Thyroid gland (tissue), 4 donors: ENCODE measurements at regions not wholly inside any gene's neighbourhood (a gene's known extent, or its start where the extent isn't known, plus 50 kb on each side); places are given as distances from the start of the nearest gene placed in this dataset.

Experiments
- CTCF ChIP-seq, 6 experiments: fragments of 200-600 bp in 3 of 6; fragments of 450-650 bp in 3 of 6; sonication (generic) in 3 of 6; IDR thresholded peaks; one replicate each; pipeline ENCODE4 v1.5.1; 2016 to 2019; ENCODE audit warnings: antibody characterized with exemption in 6 of 6, mild to moderate bottlenecking in 2 of 6, inconsistent platforms in 1 of 6, moderate library complexity in 1 of 6
- POLR2A ChIP-seq, 2 donors: fragments of 450-650 bp; IDR thresholded peaks; one replicate each; pipeline ENCODE4 v1.6.1; 2017; ENCODE audit warnings: antibody characterized with exemption in 2 of 2, mild to moderate bottlenecking in 2 of 2, moderate library complexity in 1 of 2

GRCh38 chr19:31041461-31041860 lies 307.8 kb downstream of the TSHZ3 start:
- TF ChIP-seq CTCF (IDR thresholded peaks at IDR 0.05) (no peak), POLR2A (IDR thresholded peaks at IDR 0.05) (no peak)
